NB4 (cell line): ENCODE measurements at regions not wholly inside any gene's neighbourhood (a gene's known extent, or its start where the extent isn't known, plus 50 kb on each side); places are given as distances from the start of the nearest gene placed in this dataset.

ENCODE experiments used
- MYC ChIP-seq: IDR thresholded peaks from 2 replicates; pipeline ENCODE4 v1.6.1; 2011; ENCODE audit warnings: low read depth, low read length
- TF ChIP-seq, protein P1 (sequence below): IDR thresholded peaks from 2 replicates; pipeline ENCODE4 v1.6.1; 2011; ENCODE audit warnings: low read depth, low read length
- TF ChIP-seq, protein P2 (sequence below): IDR thresholded peaks from one replicate; pipeline ENCODE4 v1.5.1; 2012; ENCODE audit warnings: low read depth, low read length

- TF ChIP-seq, protein P1, sequence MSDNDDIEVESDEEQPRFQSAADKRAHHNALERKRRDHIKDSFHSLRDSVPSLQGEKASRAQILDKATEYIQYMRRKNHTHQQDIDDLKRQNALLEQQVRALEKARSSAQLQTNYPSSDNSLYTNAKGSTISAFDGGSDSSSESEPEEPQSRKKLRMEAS = no peak
- TF ChIP-seq MYC = no peak
- TF ChIP-seq, protein P2, sequence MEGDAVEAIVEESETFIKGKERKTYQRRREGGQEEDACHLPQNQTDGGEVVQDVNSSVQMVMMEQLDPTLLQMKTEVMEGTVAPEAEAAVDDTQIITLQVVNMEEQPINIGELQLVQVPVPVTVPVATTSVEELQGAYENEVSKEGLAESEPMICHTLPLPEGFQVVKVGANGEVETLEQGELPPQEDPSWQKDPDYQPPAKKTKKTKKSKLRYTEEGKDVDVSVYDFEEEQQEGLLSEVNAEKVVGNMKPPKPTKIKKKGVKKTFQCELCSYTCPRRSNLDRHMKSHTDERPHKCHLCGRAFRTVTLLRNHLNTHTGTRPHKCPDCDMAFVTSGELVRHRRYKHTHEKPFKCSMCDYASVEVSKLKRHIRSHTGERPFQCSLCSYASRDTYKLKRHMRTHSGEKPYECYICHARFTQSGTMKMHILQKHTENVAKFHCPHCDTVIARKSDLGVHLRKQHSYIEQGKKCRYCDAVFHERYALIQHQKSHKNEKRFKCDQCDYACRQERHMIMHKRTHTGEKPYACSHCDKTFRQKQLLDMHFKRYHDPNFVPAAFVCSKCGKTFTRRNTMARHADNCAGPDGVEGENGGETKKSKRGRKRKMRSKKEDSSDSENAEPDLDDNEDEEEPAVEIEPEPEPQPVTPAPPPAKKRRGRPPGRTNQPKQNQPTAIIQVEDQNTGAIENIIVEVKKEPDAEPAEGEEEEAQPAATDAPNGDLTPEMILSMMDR = no peak
These were observed 244.4 kb upstream of the C2CD4B start for GRCh38 chr15:62409466-62409865.
